A673 (cell line): ENCODE measurements at regions not wholly inside any gene's neighbourhood (a gene's known extent, or its start where the extent isn't known, plus 50 kb on each side); places are given as distances from the start of the nearest gene placed in this dataset.

Experiments
- BruUV-seq: library from RNA; stranded (reverse); fragments of 400-500 nt; replicated peaks from 2 replicates; lab custom pipeline; 2021; lab: Mats Ljungman, UMichigan
- CTCF ChIA-PET: fragments of 300-600 bp; sonication (Branson Sonifier 250); formaldehyde crosslinking; loops from one replicate; lab custom pipeline; 2022; ENCODE audit warnings: antibody characterized with exemption; lab: Charles Lee
- POLR2A ChIA-PET: fragments of 300-600 bp; sonication (Branson Sonifier 250); formaldehyde crosslinking; loops from one replicate; lab custom pipeline; 2022; ENCODE audit warnings: antibody characterized with exemption; ENCODE audit not compliant: low non-redundant PET; lab: Charles Lee
- DNase-seq: peaks from one replicate; pipeline ENCODE4 v3.0.0-alpha.2; 2015; ENCODE audit warnings: low spot score
- H3K27ac ChIP-seq: fragments of 200-600 bp; sonication (generic); 2 replicates; pipeline ENCODE4 v1.5.1; 2016; ENCODE audit warnings: mixed run types, low read depth, mild to moderate bottlenecking, mixed read lengths, antibody characterized with exemption, low read length; ENCODE audit not compliant: poor library complexity, severe bottlenecking
- H3K27me3 ChIP-seq: fragments of 200-600 bp; sonication (generic); replicated peaks from 2 replicates; pipeline ENCODE4 v1.6.1; 2017; ENCODE audit warnings: mixed run types, low read depth, mild to moderate bottlenecking, mixed read lengths, antibody characterized with exemption, low read length; ENCODE audit not compliant: insufficient read depth, poor library complexity
- H3K36me3 ChIP-seq: fragments of 200-600 bp; sonication (generic); 2 replicates; pipeline ENCODE4 v1.6.1; 2016; ENCODE audit warnings: mixed run types, mild to moderate bottlenecking, mixed read lengths, antibody characterized with exemption, low read length; ENCODE audit not compliant: insufficient read depth, poor library complexity, severe bottlenecking
- H3K4me1 ChIP-seq: fragments of 200-600 bp; sonication (generic); 2 replicates; pipeline ENCODE4 v1.6.1; 2017; ENCODE audit warnings: mixed run types, mild to moderate bottlenecking, mixed read lengths, antibody characterized with exemption, low read length; ENCODE audit not compliant: insufficient read depth, poor library complexity, severe bottlenecking
- H3K4me3 ChIP-seq: fragments of 200-600 bp; sonication (generic); 2 replicates; pipeline ENCODE4 v1.5.1; 2016; ENCODE audit warnings: low read depth, mixed run types, mild to moderate bottlenecking, mixed read lengths, low read length; ENCODE audit not compliant: poor library complexity, severe bottlenecking
- H3K9me3 ChIP-seq: fragments of 200-600 bp; sonication (generic); 2 replicates; pipeline ENCODE4 v1.6.1; 2016; ENCODE audit warnings: mixed run types, low read depth, mild to moderate bottlenecking, mixed read lengths, antibody characterized with exemption, low read length; ENCODE audit not compliant: poor library complexity, severe bottlenecking
- CTCF ChIP-seq: fragments of 300-800, 200-600 bp; sonication (generic); conservative IDR thresholded peaks from 2 replicates; pipeline ENCODE4 v1.5.1; 2017; ENCODE audit warnings: low read depth, mild to moderate bottlenecking, antibody characterized with exemption, low read length, moderate library complexity, mixed read lengths
- EZH2 ChIP-seq: fragments of 200-600 bp; sonication (generic); IDR thresholded peaks from 2 replicates; pipeline ENCODE4 v1.6.1; 2017; ENCODE audit warnings: borderline replicate concordance, low read depth, mild to moderate bottlenecking, mixed read lengths, antibody characterized with exemption, low read length; ENCODE audit not compliant: poor library complexity, severe bottlenecking
- intact Hi-C: fragments of 100-400 bp; cut with micrococcal nuclease; formaldehyde crosslinking; loops from one replicate; pipeline ENCODE4 v1.10.0; 2022; ENCODE audit not compliant: unreplicated experiment

- H3K27ac ChIP-seq, result no peak overlapping the region
Measured at GRCh38 chr10:9635691-9636090, 1382.0 kb upstream of the CELF2 start.

DNA sequence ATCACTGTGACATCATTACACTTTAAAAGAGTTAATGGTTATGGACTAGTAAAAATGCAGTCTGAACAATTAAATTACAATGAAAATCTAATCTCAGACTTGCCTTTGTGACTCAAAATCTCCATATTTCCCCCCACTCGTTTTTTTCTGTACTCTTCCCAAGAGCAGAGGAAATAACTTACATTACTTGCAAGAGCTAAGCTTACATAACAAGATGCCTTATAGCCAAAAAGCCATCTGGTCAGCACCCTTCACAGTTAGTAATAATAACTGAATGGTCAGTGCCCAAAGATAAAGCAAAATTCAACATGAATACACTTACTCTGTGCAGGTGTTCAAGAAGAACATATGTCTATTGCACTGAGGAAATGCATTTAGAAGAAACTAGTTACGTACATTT, 1381.5 kb upstream of the CELF2 start:
- POLR2A ChIA-PET, result no interaction called here
- Histone ChIP-seq H3K9me3 (peaks cover 8% of the 10 kb centered on the region), H3K4me1 (no peaks in the 10 kb centered on the region), H3K27me3 (no peaks in the 10 kb centered on the region), H3K36me3 (no peaks in the 10 kb centered on the region), H3K4me3 (no peak overlapping the region), H3K27ac (no peak overlapping the region)
- DNase-seq, result no peak
- TF ChIP-seq EZH2 (no peak), CTCF (no peak)
- CTCF ChIA-PET, result no interaction called here
- intact Hi-C loops, result no loop called here
- BruUV-seq, result no TSS peak

More at GRCh38 chr10:9635691-9636090, 1382.0 kb upstream of the CELF2 start:
- Histone ChIP-seq H3K4me3 (no peak overlapping the region), H3K9me3 (peaks cover 8% of the 10 kb centered on the region), H3K27me3 (no peaks in the 10 kb centered on the region), H3K36me3 (no peaks in the 10 kb centered on the region), H3K4me1 (no peaks in the 10 kb centered on the region)
- intact Hi-C loops, result no loop called here
- no peak for DNase-seq
- TF ChIP-seq EZH2 (no peak), CTCF (no peak)
- CTCF ChIA-PET, result no interaction called here
- POLR2A ChIA-PET, result no interaction called here
- BruUV-seq, result no TSS peak

GRCh38 chr10:9643782-9644181, 1373.9 kb upstream of the CELF2 start:
- TF ChIP-seq EZH2 (no peak), CTCF (no peak)
- ChIA-PET POLR2A (no interaction called here), CTCF (no interaction called here)
- Histone ChIP-seq H3K36me3 (no peaks in the 10 kb centered on the region), H3K9me3 (peaks cover 10% of the 10 kb centered on the region), H3K27ac (no peak overlapping the region), H3K27me3 (no peaks in the 10 kb centered on the region), H3K4me1 (no peaks in the 10 kb centered on the region), H3K4me3 (no peak overlapping the region)
- no TSS peak for BruUV-seq
- no peak for DNase-seq
- intact Hi-C loops, result no loop called here
